Stimulated activated naive CD8-positive, alpha-beta T cell treated with anti-CD3 and anti-CD28 coated beads, Interleukin-15, Interleukin-2, amounts not matched to agents 100 U/mL and 50 U/mL, for 24 hours (primary cell): ENCODE measurements at regions not wholly inside any gene's neighbourhood (a gene's known extent, or its start where the extent isn't known, plus 50 kb on each side); places are given as distances from the start of the nearest gene placed in this dataset.

Experiments
- ATAC-seq: fragments of 150-1000 bp; cut with Tn5 transposase; one replicate; pipeline ENCODE4 v1.10.0; 2021
- DNase-seq: peaks from one replicate; pipeline ENCODE4 v3.0.0; 2021

GRCh38 chr5:103498800-103499551, 63.6 kb downstream of the NUDT12 start:
- no peak for ATAC-seq
- no peak for DNase-seq

DNA sequence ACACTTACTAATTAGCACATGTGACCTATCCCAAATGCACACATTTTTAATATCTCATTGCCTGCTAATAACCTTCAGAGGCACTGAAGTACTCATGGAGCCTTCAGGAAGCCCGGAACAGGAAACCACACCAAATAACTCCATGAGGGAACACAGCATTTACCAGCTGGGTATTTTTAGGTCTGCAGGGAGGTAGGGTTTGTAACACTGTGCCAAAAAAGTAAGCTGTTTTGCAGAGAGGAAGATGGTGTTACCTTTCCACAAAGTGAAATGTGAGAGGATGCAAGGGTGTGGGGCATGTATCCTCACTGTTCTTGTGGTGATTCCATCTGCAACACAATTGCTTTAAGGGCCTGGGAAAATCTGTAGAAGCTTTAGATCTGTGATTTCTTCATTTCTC, 64.4 kb downstream of the NUDT12 start:
- ATAC-seq (no peak), DNase-seq (no peak)

DNA sequence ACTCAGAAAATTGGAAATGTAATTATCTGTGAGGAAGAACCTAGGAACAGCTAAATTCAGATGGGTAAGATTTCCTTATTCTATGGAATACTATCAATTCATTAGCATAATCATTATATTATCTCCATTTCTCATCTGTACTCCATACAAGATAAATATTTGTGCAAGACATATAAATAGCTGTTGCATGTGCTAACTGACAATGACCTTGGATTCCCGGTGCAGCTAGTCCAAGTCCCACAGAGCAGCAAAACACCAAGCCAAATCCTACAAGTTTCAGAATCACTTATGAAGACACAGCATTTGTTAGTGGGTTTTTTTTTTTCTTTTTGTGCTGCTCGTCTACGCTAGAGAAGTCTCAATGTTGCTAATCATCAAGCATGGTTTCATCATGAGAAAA, 64.8 kb downstream of the NUDT12 start:
- DNase-seq (no peak), ATAC-seq (no peak)

DNA sequence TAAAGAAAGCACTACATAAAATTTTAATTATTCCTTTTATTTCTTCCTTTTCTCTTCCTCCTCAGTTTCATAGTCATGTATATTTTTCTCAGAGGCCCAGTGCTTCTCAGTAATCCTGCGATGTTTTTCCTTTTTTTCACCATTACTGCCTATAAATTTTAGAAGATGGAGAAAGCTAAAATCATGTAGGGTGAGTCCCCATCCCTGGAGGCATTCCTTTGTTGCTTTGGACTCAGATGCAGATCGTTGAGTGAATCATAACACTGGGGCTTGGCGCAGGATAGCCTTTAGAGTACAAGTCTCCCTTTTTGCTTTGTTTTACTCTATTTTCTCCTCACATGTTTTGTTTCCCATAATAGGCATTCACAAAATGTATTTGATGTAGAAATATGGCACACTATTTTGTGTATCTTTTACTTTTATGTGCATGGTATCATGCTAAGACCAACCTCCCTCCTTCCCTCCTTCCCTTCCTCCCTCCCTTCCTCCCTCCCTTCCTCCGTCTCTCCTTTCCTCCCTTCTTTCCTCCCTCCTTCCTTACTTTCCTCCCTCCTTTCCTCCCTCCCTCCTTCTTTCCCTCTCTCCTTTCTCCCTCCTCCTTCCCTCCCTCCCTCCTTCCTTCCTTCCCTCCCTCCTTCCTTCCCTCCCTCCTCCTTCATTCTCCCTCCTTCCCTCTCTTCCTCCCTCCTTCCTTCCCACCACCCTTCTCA, 72.4 kb downstream of the NUDT12 start:
- ATAC-seq (no peak), DNase-seq (no peak)

DNA sequence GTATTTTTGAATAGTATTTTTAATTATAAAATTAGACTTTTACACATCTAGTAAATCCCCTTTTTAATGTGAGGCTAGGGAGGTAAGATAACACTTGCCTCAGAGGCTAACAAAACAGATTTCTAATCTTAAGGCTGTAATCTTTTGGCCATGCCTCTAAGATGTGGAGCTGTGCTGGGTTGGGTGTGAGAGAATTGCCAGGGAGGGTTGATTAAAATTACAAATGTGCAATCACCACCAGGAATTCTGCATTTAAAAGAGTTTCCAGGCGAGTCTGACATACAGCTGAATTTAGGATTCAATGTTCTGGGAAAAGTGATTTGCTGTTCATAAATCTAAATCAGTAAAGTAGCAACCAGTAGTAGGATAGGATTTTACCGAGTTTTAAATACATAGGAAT, 73.3 kb downstream of the NUDT12 start:
- ATAC-seq: no peak
- DNase-seq: no peak

- ATAC-seq (no peak), DNase-seq (no peak)
These were observed 74.6 kb downstream of the NUDT12 start for GRCh38 chr5:103487822-103488493.

DNA sequence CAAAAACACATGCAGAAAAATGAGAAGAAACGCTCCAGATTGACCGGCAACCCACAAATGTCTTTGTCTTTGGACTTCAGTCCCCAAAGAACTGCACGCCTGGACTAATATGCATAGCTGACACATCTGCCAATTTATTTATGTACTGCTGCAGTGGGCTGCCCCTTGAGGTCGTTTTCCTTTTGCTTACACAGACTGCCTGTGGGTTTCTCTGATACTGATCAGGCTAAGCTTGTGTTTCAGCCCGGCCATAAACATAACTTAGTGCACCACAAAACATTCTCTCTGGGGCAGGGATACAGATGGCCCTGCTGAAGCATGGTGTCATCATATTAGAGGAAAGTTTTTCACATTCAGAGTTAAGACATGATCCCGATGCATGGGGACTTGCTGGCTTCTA, 75.4 kb downstream of the NUDT12 start:
- ATAC-seq (no peak), DNase-seq (no peak)

DNA sequence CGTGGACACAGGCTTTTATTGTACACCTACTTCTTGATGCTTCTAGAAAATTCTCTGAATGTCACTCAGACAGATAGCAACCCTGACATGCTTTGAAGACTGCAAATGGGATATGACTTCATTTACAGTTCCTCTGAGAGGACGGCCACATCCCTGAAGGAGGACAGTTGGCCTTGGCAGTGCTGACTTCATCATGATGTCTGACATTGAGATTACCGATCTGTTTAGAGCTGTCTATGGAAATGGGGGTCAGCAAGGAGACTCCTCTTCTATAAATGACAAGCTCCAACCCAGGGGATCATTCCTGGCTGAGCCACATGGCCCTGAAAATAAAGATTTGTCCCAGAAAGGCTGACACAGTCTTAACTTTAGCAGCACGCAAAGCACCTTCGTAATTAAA, 75.8 kb downstream of the NUDT12 start:
- ATAC-seq: no peak
- DNase-seq: no peak

GRCh38 chr5:103480246-103480645, 82.3 kb downstream of the NUDT12 start:
- DNase-seq: no peak

DNA sequence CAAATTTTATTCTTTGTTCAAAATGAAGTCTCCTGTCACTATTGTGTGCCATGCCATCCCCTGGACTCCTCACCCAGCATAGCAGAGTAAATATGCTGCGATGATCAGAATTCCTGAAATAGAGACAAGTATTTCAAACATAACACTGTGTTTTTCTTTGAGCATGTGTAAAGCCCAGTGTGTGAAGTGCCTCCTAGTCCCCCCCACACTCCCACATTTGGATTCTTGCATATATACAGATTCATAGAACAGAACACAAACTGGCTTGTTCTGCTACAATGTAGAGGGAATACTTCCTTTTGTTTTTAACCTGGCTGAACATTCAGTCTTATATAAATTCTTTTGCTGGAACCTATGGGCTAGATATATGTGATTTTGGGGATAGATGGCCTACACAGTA, 84.9 kb downstream of the NUDT12 start:
- no peak for DNase-seq
- no peak for ATAC-seq

More at GRCh38 chr5:103480246-103480645, 82.3 kb downstream of the NUDT12 start:
- no peak for ATAC-seq

- ATAC-seq (no peak), DNase-seq (no peak)
These were observed 85.8 kb downstream of the NUDT12 start for GRCh38 chr5:103476811-103477210.

- no peak for DNase-seq
- ATAC-seq: no peak
These were observed 86.9 kb downstream of the NUDT12 start for GRCh38 chr5:103475629-103476240.

- no peak for ATAC-seq
- no peak for DNase-seq
These were observed 87.9 kb downstream of the NUDT12 start for GRCh38 chr5:103474677-103475076.

DNA sequence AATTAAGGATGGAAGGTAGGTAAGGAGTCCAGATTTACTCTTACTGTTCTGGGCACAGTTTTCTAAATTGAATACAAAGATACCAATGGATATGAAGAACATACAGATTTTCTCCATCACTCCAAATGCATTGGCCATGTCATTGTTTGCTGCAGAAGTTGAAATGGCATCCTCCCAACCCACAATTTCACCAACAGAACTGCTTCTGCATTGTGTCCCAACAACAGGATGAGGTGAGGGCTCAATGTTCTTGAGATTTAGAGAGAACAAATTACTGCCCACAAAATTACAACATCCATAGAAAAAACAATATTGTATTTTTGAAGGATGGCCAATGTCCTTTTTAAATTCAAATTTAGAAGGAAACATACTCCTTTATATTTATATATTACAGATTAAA, 88.9 kb downstream of the NUDT12 start:
- ATAC-seq (no peak), DNase-seq (no peak)

DNA sequence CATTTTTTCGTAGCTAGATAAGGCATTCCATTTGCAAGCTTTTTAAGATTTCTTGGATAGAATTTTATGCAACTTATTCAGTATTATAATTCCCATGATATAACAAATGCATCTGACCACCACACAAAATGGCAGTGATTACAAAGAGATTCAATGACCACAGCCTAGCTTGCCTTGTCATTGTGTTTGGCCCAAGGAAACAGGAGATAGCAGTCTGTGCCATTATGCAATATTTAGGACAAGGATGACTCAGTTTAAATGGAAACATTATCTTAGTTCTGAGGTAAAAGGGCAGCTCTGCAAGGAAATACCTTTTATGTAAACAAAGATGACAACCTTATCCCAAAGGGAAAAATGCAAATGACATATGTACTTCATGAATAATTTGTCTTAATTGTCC, 89.8 kb downstream of the NUDT12 start:
- DNase-seq (no peak), ATAC-seq (no peak)

DNA sequence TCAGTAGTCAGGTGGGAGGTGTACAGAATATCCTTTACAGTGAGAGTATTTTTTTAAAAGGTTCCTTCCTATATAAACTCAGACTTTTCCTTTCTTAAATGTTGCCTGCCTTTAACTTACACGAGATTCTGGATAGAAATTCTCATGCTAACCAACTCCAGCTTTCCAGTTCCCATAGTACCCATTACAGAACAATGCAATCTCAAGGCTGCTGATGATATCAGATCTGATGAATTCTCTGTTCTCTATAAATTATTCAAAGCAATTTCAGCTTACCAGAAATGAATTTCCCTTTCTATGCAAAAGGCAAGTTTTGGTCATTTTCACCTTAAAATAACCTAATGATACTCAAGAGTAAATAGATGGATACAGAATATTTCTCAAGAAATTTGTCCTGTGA, 90.3 kb downstream of the NUDT12 start:
- ATAC-seq (no peak), DNase-seq (no peak)

GRCh38 chr5:103469288-103470040, 93.1 kb downstream of the NUDT12 start:
- no peak for ATAC-seq
- DNase-seq: no peak

- DNase-seq (no peak), ATAC-seq (no peak)
These were observed 94.8 kb downstream of the NUDT12 start for GRCh38 chr5:103467831-103468230.

DNA sequence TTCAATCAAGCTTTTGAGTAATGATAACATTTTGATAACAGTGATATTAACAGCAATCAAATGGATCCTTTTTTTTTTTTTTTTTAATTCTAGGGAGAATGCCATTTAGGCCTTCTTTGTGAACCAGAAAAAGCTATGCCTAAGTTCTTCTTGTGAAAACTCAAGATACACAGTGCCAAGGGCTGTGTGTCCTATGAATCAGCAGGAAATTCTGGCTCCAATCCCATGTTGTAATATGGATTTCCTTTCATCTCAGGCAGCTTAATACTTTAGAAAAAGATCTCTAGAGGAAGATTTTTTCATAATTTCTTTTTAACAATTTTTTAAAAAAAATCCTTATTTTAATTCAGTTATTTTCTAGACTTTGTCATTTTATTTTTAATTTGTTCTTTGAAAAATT, 96.1 kb downstream of the NUDT12 start:
- no peak for DNase-seq
- ATAC-seq: no peak

DNA sequence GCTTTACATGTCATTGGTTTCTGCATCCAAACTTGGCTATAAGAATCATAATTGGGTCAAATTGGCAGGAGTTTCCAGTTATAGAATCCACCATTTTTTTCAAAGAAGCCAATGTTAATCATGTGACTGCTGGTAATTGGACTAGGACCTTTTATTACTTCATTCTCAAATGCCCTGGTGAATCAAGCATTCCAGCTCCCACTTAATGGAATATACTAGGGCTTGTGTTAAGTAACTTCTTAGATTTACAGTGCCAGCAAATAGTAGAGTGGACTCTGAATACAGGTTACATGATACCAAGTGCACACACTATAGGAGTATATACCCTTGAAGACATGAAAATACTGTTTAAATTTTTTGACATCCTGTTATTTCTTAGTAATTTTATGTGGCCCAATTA, 96.7 kb downstream of the NUDT12 start:
- ATAC-seq (no peak), DNase-seq (no peak)

GRCh38 chr5:103464835-103465484, 97.6 kb downstream of the NUDT12 start:
- no peak for ATAC-seq
- no peak for DNase-seq

DNA sequence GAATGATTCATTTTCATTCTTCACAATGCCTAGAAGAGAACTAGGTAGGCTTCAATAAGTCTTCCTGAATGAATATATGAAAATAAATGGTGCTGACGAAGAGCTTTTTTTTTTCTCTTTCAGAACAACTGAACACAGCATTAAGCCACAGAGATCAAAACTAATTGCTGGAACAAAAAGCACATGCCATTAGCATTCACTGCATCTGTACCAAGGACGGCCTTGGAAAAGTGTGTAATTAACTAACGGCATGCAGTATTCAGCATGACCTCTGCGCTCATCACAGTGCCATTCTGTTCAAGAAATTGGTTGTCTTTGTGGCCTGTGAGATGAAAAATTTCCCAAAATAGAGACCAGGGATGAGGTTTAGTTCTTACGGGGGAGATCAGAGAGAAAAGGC, 99.3 kb downstream of the NUDT12 start:
- no peak for ATAC-seq

More for the DNA sequence above, 99.3 kb downstream of the NUDT12 start:
- DNase-seq: no peak
